ENCODE measurements at regions not wholly inside any gene's neighbourhood (a gene's known extent, or its start where the extent isn't known, plus 50 kb on each side); places are given as distances from the start of the nearest gene placed in this dataset.

DNA sequence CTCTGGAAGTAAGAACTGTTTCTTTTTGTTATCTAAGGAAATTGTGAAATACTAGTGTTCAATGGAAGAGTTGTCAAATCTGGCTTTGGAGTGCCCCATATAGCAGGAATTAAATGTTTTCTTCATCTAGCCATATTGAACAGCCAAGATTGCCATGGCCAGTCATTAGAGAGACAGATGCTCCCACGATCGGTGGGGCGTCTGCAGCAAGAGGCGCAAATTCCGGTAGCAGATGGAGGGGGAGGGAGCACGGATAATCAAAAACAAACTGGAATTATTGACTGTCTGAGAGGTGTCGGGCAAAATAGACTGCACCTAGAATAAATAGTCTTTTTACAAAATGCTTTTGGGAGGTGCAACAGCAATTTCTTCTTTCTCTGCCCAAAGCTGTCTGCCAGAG is 139.1 kb upstream of the FSTL4 start:
- H3K9me3 ChIP-seq (ENCODE audit: control extremely low read depth in 1 of 5, control insufficient read depth in 4 of 5, insufficient read depth in 2 of 5, low read depth in 1 of 5, low read length in 4 of 5): peaks cover 0 to 2% (median 0%) of the 10 kb centered on the region in 5 experiments
- no peak overlapping the region for H3K27ac ChIP-seq (ENCODE audit: insufficient read depth in 1 of 2, low read depth in 1 of 2, low read length in 2 of 2, poor library complexity in 1 of 2, severe bottlenecking in 2 of 2)
- no peak for DNase-seq
- no peaks in the 10 kb centered on the region for H3K4me1 ChIP-seq (ENCODE audit: control extremely low read depth in 1 of 4, control insufficient read depth in 4 of 4, insufficient read depth in 4 of 4, low read length in 3 of 4)
- CTCF ChIA-PET: no interaction called here
- H3K4me3 ChIP-seq (ENCODE audit: control insufficient read depth in 1 of 7, extremely low read depth in 1 of 7, insufficient read depth in 4 of 7, low read depth in 2 of 7, low read length in 6 of 7): no peak overlapping the region
- POLR2A ChIA-PET: no interaction called here
- WGBS (ENCODE audit: insufficient coverage): 98% methylated on average over 6 of the region's 7 CpGs
- peaks cover 0 to 15% (median 0%) of the 10 kb centered on the region in 5 experiments for H3K27me3 ChIP-seq (replicated peaks in 2 of 5; ENCODE audit: control insufficient read depth in 4 of 5, insufficient read depth in 5 of 5, low read length in 4 of 5)
- H3K36me3 ChIP-seq (ENCODE audit: control insufficient read depth in 4 of 4, insufficient read depth in 4 of 4, low read length in 3 of 4): no peaks in the 10 kb centered on the region

- no peaks in the 10 kb centered on the region for H3K36me3 ChIP-seq (ENCODE audit: control insufficient read depth in 4 of 4, insufficient read depth in 4 of 4, low read length in 3 of 4)
- H3K27ac ChIP-seq (ENCODE audit: insufficient read depth in 1 of 2, low read depth in 1 of 2, low read length in 2 of 2, poor library complexity in 1 of 2, severe bottlenecking in 2 of 2): no peak overlapping the region
- H3K4me3 ChIP-seq (ENCODE audit: control insufficient read depth in 1 of 7, extremely low read depth in 1 of 7, insufficient read depth in 4 of 7, low read depth in 2 of 7, low read length in 6 of 7): no peak overlapping the region
- DNase-seq: no peak
- 97% methylated on average over 5 of the region's 5 CpGs for WGBS (ENCODE audit: insufficient coverage)
- CTCF ChIA-PET: no interaction called here
- no peaks in the 10 kb centered on the region for H3K4me1 ChIP-seq (ENCODE audit: control extremely low read depth in 1 of 4, control insufficient read depth in 4 of 4, insufficient read depth in 4 of 4, low read length in 3 of 4)
- peaks cover 0 to 10% (median 0%) of the 10 kb centered on the region in 5 experiments for H3K27me3 ChIP-seq (replicated peaks in 2 of 5; ENCODE audit: control insufficient read depth in 4 of 5, insufficient read depth in 5 of 5, low read length in 4 of 5)
- peaks cover 0 to 2% (median 0%) of the 10 kb centered on the region in 5 experiments for H3K9me3 ChIP-seq (ENCODE audit: control extremely low read depth in 1 of 5, control insufficient read depth in 4 of 5, insufficient read depth in 2 of 5, low read depth in 1 of 5, low read length in 4 of 5)
- POLR2A ChIA-PET: no interaction called here
Measured at GRCh38 chr5:133750856-133751255, 138.5 kb upstream of the FSTL4 start.

DNA sequence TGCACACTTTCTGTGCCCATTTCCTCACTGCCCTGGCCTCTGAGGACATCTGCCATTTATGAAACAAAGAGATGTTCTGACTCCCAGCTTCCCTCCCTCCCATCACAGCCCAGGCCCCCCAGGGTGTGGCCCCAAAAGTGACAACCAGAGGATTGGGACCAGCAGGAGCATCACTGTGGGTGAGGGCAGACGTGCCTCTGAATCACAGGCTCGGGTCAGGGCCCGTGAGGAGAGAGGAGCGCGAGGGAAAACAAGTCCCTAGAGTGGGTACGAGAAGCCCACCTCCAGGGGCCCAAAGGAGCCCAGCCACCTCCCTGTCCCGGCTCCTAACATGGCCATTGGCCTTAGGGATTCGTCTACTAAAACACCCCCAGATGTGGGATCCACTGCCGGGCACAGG is 138.0 kb upstream of the FSTL4 start:
- 100% methylated on average over 7 of the region's 9 CpGs for WGBS (ENCODE audit: insufficient coverage)
- H3K27ac ChIP-seq (ENCODE audit: insufficient read depth in 1 of 2, low read depth in 1 of 2, low read length in 2 of 2, poor library complexity in 1 of 2, severe bottlenecking in 2 of 2): no peak overlapping the region
- H3K4me3 ChIP-seq (ENCODE audit: control insufficient read depth in 1 of 7, extremely low read depth in 1 of 7, insufficient read depth in 4 of 7, low read depth in 2 of 7, low read length in 6 of 7): no peak overlapping the region
- no peaks in the 10 kb centered on the region for H3K4me1 ChIP-seq (ENCODE audit: control extremely low read depth in 1 of 4, control insufficient read depth in 4 of 4, insufficient read depth in 4 of 4, low read length in 3 of 4)
- no peaks in the 10 kb centered on the region for H3K36me3 ChIP-seq (ENCODE audit: control insufficient read depth in 4 of 4, insufficient read depth in 4 of 4, low read length in 3 of 4)
- H3K27me3 ChIP-seq (replicated peaks in 2 of 5; ENCODE audit: control insufficient read depth in 4 of 5, insufficient read depth in 5 of 5, low read length in 4 of 5): peaks cover 0 to 7% (median 0%) of the 10 kb centered on the region in 5 experiments
- no peak for DNase-seq
- peaks cover 0 to 2% (median 0%) of the 10 kb centered on the region in 5 experiments for H3K9me3 ChIP-seq (ENCODE audit: control extremely low read depth in 1 of 5, control insufficient read depth in 4 of 5, insufficient read depth in 2 of 5, low read depth in 1 of 5, low read length in 4 of 5)
- POLR2A ChIA-PET: no interaction called here
- CTCF ChIA-PET: no interaction called here

GRCh38 chr5:133749331-133749985 is 137.1 kb upstream of the FSTL4 start:
- no peak for DNase-seq
- Histone ChIP-seq H3K9me3 (ENCODE audit: control extremely low read depth in 1 of 5, control insufficient read depth in 4 of 5, insufficient read depth in 2 of 5, low read depth in 1 of 5, low read length in 4 of 5) (peaks cover 0 to 2% (median 0%) of the 10 kb centered on the region in 5 experiments), H3K4me3 (ENCODE audit: control insufficient read depth in 1 of 7, extremely low read depth in 1 of 7, insufficient read depth in 4 of 7, low read depth in 2 of 7, low read length in 6 of 7) (no peak overlapping the region), H3K36me3 (ENCODE audit: control insufficient read depth in 4 of 4, insufficient read depth in 4 of 4, low read length in 3 of 4) (no peaks in the 10 kb centered on the region), H3K27me3 (replicated peaks in 2 of 5; ENCODE audit: control insufficient read depth in 4 of 5, insufficient read depth in 5 of 5, low read length in 4 of 5) (no peaks in the 10 kb centered on the region), H3K4me1 (ENCODE audit: control extremely low read depth in 1 of 4, control insufficient read depth in 4 of 4, insufficient read depth in 4 of 4, low read length in 3 of 4) (no peaks in the 10 kb centered on the region), H3K27ac (ENCODE audit: insufficient read depth in 1 of 2, low read depth in 1 of 2, low read length in 2 of 2, poor library complexity in 1 of 2, severe bottlenecking in 2 of 2) (no peak overlapping the region)
- 100% methylated on average over 1 of the region's 3 CpGs for WGBS (ENCODE audit: insufficient coverage)
- CTCF ChIA-PET: no interaction called here
- POLR2A ChIA-PET: no interaction called here

DNA sequence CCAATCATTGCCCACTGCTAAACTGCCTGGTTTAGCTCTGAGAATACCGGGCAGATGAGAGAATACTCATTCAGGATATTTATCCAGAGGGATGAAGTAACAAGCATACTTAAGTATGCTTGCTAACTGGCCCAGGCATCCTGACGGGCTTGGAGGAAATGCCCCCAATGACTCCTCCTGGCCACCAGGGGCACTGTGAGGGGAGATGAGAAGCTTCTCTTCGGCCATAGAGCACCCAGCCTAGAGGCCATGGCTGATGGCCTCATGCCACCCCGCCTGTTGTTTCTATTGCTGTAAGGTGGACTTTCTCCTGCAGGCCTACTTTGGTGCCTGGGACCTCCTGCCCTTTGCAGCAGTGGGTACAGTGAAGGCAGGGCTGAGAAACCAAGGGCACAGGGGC is 134.5 kb upstream of the FSTL4 start:
- ChIA-PET CTCF (no interaction called here), POLR2A (no interaction called here)
- Histone ChIP-seq H3K4me1 (ENCODE audit: control extremely low read depth in 1 of 4, control insufficient read depth in 4 of 4, insufficient read depth in 4 of 4, low read length in 3 of 4) (no peaks in the 10 kb centered on the region), H3K27me3 (replicated peaks in 2 of 5; ENCODE audit: control insufficient read depth in 4 of 5, insufficient read depth in 5 of 5, low read length in 4 of 5) (no peaks in the 10 kb centered on the region), H3K27ac (ENCODE audit: insufficient read depth in 1 of 2, low read depth in 1 of 2, low read length in 2 of 2, poor library complexity in 1 of 2, severe bottlenecking in 2 of 2) (no peak overlapping the region), H3K9me3 (ENCODE audit: control extremely low read depth in 1 of 5, control insufficient read depth in 4 of 5, insufficient read depth in 2 of 5, low read depth in 1 of 5, low read length in 4 of 5) (peaks cover 0 to 2% (median 0%) of the 10 kb centered on the region in 5 experiments), H3K36me3 (ENCODE audit: control insufficient read depth in 4 of 4, insufficient read depth in 4 of 4, low read length in 3 of 4) (no peaks in the 10 kb centered on the region), H3K4me3 (ENCODE audit: control insufficient read depth in 1 of 7, extremely low read depth in 1 of 7, insufficient read depth in 4 of 7, low read depth in 2 of 7, low read length in 6 of 7) (no peak overlapping the region)
- 93% methylated on average over 4 of the region's 4 CpGs for WGBS (ENCODE audit: insufficient coverage)
- peak in 2 of 3 donors; percentile 5 to 11 for DNase-seq

DNA sequence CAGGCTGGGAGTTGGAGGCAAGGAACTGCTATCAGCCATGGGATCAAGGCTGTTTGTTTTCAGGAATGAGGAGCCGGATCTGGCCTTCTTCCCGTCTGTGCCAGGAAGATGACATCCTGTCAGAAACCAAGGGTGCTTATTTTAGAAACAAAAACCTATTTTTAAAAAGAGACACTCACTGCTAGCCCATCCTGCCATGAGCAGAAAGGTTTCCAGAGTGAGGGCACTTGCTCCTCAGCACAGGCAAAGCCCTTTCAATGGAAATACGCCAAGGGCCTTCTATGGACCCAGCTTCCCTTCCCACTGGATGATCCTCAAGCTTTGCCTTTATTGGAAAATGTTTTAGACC is 132.6 kb upstream of the FSTL4 start:
- Histone ChIP-seq H3K27me3 (replicated peaks in 2 of 5; ENCODE audit: control insufficient read depth in 4 of 5, insufficient read depth in 5 of 5, low read length in 4 of 5) (no peaks in the 10 kb centered on the region), H3K4me3 (ENCODE audit: control insufficient read depth in 1 of 7, extremely low read depth in 1 of 7, insufficient read depth in 4 of 7, low read depth in 2 of 7, low read length in 6 of 7) (no peak overlapping the region), H3K4me1 (ENCODE audit: control extremely low read depth in 1 of 4, control insufficient read depth in 4 of 4, insufficient read depth in 4 of 4, low read length in 3 of 4) (no peaks in the 10 kb centered on the region), H3K9me3 (ENCODE audit: control extremely low read depth in 1 of 5, control insufficient read depth in 4 of 5, insufficient read depth in 2 of 5, low read depth in 1 of 5, low read length in 4 of 5) (peaks cover 0 to 2% (median 0%) of the 10 kb centered on the region in 5 experiments), H3K36me3 (ENCODE audit: control insufficient read depth in 4 of 4, insufficient read depth in 4 of 4, low read length in 3 of 4) (no peaks in the 10 kb centered on the region), H3K27ac (ENCODE audit: insufficient read depth in 1 of 2, low read depth in 1 of 2, low read length in 2 of 2, poor library complexity in 1 of 2, severe bottlenecking in 2 of 2) (no peak overlapping the region)
- no peak for DNase-seq
- WGBS (ENCODE audit: insufficient coverage): 68% methylated on average over 3 of the region's 3 CpGs
- ChIA-PET CTCF (no interaction called here), POLR2A (no interaction called here)

- DNase-seq: peak; percentile 12 to 59 (median 37)
- Histone ChIP-seq H3K4me1 (ENCODE audit: control extremely low read depth in 1 of 4, control insufficient read depth in 4 of 4, insufficient read depth in 4 of 4, low read length in 3 of 4) (no peaks in the 10 kb centered on the region), H3K36me3 (ENCODE audit: control insufficient read depth in 4 of 4, insufficient read depth in 4 of 4, low read length in 3 of 4) (no peaks in the 10 kb centered on the region), H3K9me3 (ENCODE audit: control extremely low read depth in 1 of 5, control insufficient read depth in 4 of 5, insufficient read depth in 2 of 5, low read depth in 1 of 5, low read length in 4 of 5) (peaks cover 0 to 2% (median 0%) of the 10 kb centered on the region in 5 experiments), H3K27me3 (replicated peaks in 2 of 5; ENCODE audit: control insufficient read depth in 4 of 5, insufficient read depth in 5 of 5, low read length in 4 of 5) (no peaks in the 10 kb centered on the region), H3K27ac (ENCODE audit: insufficient read depth in 1 of 2, low read depth in 1 of 2, low read length in 2 of 2, poor library complexity in 1 of 2, severe bottlenecking in 2 of 2) (no peak overlapping the region), H3K4me3 (ENCODE audit: control insufficient read depth in 1 of 7, extremely low read depth in 1 of 7, insufficient read depth in 4 of 7, low read depth in 2 of 7, low read length in 6 of 7) (no peak overlapping the region)
- ChIA-PET CTCF (interaction anchor here (1.4 kb wide), 1 partner anchor 11 kb away, joined by 4 read pairs; no protein-coding TSS in a partner anchor), POLR2A (no interaction called here)
- 69% methylated on average over 14 of the region's 14 CpGs for WGBS (ENCODE audit: insufficient coverage)
Measured at GRCh38 chr5:133744051-133744959, 132.0 kb upstream of the FSTL4 start.

Data from common myeloid progenitor, CD34-positive (primary cell).